Hepatocyte (in vitro differentiated cells): ENCODE measurements at regions not wholly inside any gene's neighbourhood (a gene's known extent, or its start where the extent isn't known, plus 50 kb on each side); places are given as distances from the start of the nearest gene placed in this dataset.

Experiments used
- DNase-seq: peaks from one replicate; pipeline ENCODE4 v3.0.0-alpha.2; 2016; ENCODE audit warnings: low spot score
- H2AFZ ChIP-seq: fragments of 200-600 bp; sonication (generic); 2 replicates; pipeline ENCODE4 v1.6.0; 2016; ENCODE audit warnings: antibody characterized with exemption, mild to moderate bottlenecking
- H3K27ac ChIP-seq: fragments of 200-600 bp; sonication (generic); 2 replicates; pipeline ENCODE4 v1.5.1; 2016; ENCODE audit warnings: mild to moderate bottlenecking
- H3K27me3 ChIP-seq: fragments of 200-600 bp; sonication (generic); 2 replicates; pipeline ENCODE4 v1.6.1; 2016
- H3K36me3 ChIP-seq: fragments of 200-600 bp; sonication (generic); replicated peaks from 2 replicates; pipeline ENCODE4 v1.5.1; 2016; ENCODE audit warnings: low read depth; ENCODE audit not compliant: insufficient read depth
- H3K4me1 ChIP-seq: fragments of 200-600 bp; sonication (generic); 2 replicates; pipeline ENCODE4 v1.5.1; 2016; ENCODE audit warnings: mild to moderate bottlenecking, moderate library complexity; ENCODE audit not compliant: insufficient read depth
- H3K4me2 ChIP-seq: fragments of 200-600 bp; sonication (generic); 2 replicates; pipeline ENCODE4 v1.6.0; 2016
- H3K4me3 ChIP-seq: fragments of 200-600 bp; sonication (generic); 2 replicates; pipeline ENCODE4 v1.5.1; 2016; ENCODE audit warnings: mild to moderate bottlenecking
- H3K79me2 ChIP-seq: fragments of 200-600 bp; sonication (generic); 2 replicates; pipeline ENCODE4 v1.6.0; 2017; ENCODE audit warnings: mild to moderate bottlenecking
- H3K9me2 ChIP-seq: fragments of 200-600 bp; sonication (generic); replicated peaks from 2 replicates; pipeline ENCODE4 v1.6.0; 2017; ENCODE audit warnings: mild to moderate bottlenecking; ENCODE audit not compliant: insufficient read depth
- H3K9me3 ChIP-seq: fragments of 200-600 bp; sonication (generic); 2 replicates; pipeline ENCODE4 v1.5.1; 2016; ENCODE audit warnings: low read depth, mild to moderate bottlenecking
- H4K20me1 ChIP-seq: fragments of 200-600 bp; sonication (generic); 2 replicates; pipeline ENCODE4 v1.6.0; 2016; ENCODE audit warnings: mild to moderate bottlenecking; ENCODE audit not compliant: insufficient read depth, poor library complexity, severe bottlenecking
- EZH2 ChIP-seq: fragments of 200-600 bp; sonication (generic); IDR thresholded peaks from 2 replicates; pipeline ENCODE4 v1.6.1; 2016; ENCODE audit warnings: antibody characterized with exemption, mild to moderate bottlenecking, borderline replicate concordance
- EZH2phosphoT487 ChIP-seq: fragments of 200-600 bp; sonication (generic); IDR thresholded peaks from one replicate; pipeline ENCODE4 v1.6.1; 2018; ENCODE audit warnings: antibody characterized with exemption, mild to moderate bottlenecking, low read depth, moderate library complexity; ENCODE audit not compliant: unreplicated experiment, severe bottlenecking
- WGBS: methylation state at CpG from one replicate; pipeline ENCODE4 v1.1.6; 2016; ENCODE audit warnings: low lambda C conversion rate; ENCODE audit errors: missing lambda C conversion rate; 5-methylcytosine and 5-hydroxymethylcytosine counted together
- TF ChIP-seq, protein P1 (sequence below): fragments of 200-600 bp; sonication (generic); IDR thresholded peaks from 2 replicates; pipeline ENCODE4 v1.5.1; 2016; ENCODE audit warnings: antibody characterized with exemption, mild to moderate bottlenecking; ENCODE audit not compliant: poor library complexity

DNA sequence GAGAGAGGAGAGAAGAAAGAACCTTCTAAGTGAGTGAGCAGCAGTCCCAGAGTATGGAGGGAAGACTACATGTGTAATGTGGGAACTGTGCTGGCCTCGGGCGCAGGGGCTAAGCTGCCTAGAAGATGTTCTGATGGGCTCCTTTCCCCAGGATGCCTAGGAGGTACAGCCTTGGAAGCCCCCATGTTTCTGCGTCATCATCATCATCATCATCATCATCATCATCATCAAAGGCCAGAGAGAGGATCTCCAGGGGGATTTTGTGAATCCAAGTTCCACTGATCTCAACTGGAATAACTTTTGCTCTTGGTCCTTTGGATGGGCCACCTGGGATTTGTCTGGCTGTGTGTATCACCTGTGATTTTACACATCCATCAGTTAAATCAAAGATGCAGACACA, 86.0 kb downstream of the BUB3 start:
- H4K20me1 ChIP-seq: no peaks in the 10 kb centered on the region
- 97% methylated on average over 3 of the region's 3 CpGs for WGBS
- H3K27ac ChIP-seq: no peak overlapping the region
- TF ChIP-seq EZH2 (no peak), EZH2phosphoT487 (no peak)
- TF ChIP-seq, protein P1, sequence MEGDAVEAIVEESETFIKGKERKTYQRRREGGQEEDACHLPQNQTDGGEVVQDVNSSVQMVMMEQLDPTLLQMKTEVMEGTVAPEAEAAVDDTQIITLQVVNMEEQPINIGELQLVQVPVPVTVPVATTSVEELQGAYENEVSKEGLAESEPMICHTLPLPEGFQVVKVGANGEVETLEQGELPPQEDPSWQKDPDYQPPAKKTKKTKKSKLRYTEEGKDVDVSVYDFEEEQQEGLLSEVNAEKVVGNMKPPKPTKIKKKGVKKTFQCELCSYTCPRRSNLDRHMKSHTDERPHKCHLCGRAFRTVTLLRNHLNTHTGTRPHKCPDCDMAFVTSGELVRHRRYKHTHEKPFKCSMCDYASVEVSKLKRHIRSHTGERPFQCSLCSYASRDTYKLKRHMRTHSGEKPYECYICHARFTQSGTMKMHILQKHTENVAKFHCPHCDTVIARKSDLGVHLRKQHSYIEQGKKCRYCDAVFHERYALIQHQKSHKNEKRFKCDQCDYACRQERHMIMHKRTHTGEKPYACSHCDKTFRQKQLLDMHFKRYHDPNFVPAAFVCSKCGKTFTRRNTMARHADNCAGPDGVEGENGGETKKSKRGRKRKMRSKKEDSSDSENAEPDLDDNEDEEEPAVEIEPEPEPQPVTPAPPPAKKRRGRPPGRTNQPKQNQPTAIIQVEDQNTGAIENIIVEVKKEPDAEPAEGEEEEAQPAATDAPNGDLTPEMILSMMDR: no peak
- no peaks in the 10 kb centered on the region for H3K79me2 ChIP-seq
- no peaks in the 10 kb centered on the region for H3K9me2 ChIP-seq
- H3K4me1 ChIP-seq: no peaks in the 10 kb centered on the region
- H2AFZ ChIP-seq: no peak overlapping the region
- no peaks in the 10 kb centered on the region for H3K27me3 ChIP-seq
- no peak overlapping the region for H3K4me3 ChIP-seq
- H3K36me3 ChIP-seq: no peaks in the 10 kb centered on the region
- no peak for DNase-seq
- no peak overlapping the region for H3K4me2 ChIP-seq
- no peaks in the 10 kb centered on the region for H3K9me3 ChIP-seq

DNA sequence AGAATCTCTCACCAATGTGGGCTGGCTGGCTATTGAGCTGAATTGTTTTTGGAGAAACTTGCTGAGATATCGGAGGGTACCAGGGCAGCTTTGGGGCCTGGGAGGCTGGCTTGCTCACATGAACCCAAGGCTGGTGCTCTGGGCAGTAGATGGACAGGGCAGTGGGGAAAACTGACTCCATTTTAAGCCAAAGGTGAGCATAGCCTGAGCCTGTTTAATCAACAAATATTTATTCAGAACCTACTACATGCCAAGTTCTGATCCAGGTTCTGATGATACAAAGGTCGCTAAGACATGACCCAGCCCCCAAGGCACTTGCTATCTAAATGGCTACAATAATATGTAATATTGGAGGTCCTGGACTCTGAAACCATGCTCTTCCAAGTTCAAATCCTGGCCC, 86.6 kb downstream of the BUB3 start:
- H3K27me3 ChIP-seq: no peaks in the 10 kb centered on the region
- TF ChIP-seq EZH2phosphoT487 (no peak), EZH2 (no peak)
- TF ChIP-seq, protein P1: no peak
- H2AFZ ChIP-seq: no peak overlapping the region
- no peak overlapping the region for H3K4me2 ChIP-seq
- H3K36me3 ChIP-seq: no peaks in the 10 kb centered on the region
- H3K4me1 ChIP-seq: no peaks in the 10 kb centered on the region
- WGBS: 62% methylated on average over 2 of the region's 2 CpGs
- H4K20me1 ChIP-seq: no peaks in the 10 kb centered on the region
- H3K9me2 ChIP-seq: no peaks in the 10 kb centered on the region
- H3K9me3 ChIP-seq: no peaks in the 10 kb centered on the region
- no peaks in the 10 kb centered on the region for H3K79me2 ChIP-seq
- DNase-seq: no peak
- no peak overlapping the region for H3K4me3 ChIP-seq
- no peak overlapping the region for H3K27ac ChIP-seq

DNA sequence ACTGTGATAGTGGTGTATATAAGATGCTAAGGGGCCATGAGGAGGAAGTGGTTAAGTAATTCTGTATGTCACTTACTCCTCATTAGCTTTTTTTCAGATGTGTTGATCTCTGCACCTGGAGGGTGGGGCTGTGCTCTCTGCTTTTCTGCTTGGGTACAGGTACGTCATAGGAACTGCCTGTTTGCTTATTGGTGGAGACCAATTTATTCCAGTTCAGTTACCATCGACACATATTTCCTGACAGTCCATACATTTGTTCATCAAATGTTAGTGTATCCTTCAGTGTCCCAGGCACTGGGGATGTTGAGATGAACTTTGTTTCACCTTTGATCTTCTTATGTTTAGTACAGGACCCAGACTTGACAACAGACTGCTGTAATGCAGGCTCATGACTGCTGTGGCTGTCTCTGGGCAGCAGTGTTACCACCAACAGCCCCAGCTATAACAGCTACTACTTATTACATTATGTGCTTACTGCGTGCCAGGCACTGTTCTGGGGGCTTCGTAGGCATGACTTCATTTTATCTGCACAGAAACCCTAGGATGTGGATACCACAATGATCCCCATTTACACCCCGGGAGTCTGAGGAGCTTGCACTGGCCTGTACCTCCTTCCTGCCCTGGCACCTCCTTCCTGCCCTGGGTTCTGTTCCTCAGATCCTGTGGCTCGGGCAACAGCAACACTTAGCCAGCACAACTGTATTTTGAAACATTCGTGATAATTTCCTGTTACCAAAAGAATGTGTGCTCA, 87.4 kb downstream of the BUB3 start:
- Histone ChIP-seq H4K20me1 (no peaks in the 10 kb centered on the region), H3K9me2 (no peaks in the 10 kb centered on the region), H3K4me2 (no peak overlapping the region), H3K4me1 (no peaks in the 10 kb centered on the region), H3K79me2 (no peaks in the 10 kb centered on the region), H2AFZ (no peak overlapping the region), H3K4me3 (no peak overlapping the region), H3K27ac (no peak overlapping the region), H3K36me3 (no peaks in the 10 kb centered on the region), H3K27me3 (no peaks in the 10 kb centered on the region), H3K9me3 (no peaks in the 10 kb centered on the region)
- DNase-seq: no peak
- TF ChIP-seq, protein P1: no peak
- TF ChIP-seq EZH2: no peak
- TF ChIP-seq EZH2phosphoT487: no peak
- 81% methylated on average over 7 of the region's 7 CpGs for WGBS
